Neutrophil (primary cell): ENCODE measurements at regions not wholly inside any gene's neighbourhood (a gene's known extent, or its start where the extent isn't known, plus 50 kb on each side); places are given as distances from the start of the nearest gene placed in this dataset.

ENCODE experiments used
- H3K27ac ChIP-seq: fragments of 200-600 bp; sonication (generic); 2 replicates; pipeline ENCODE4 v1.5.1; 2016; ENCODE audit warnings: mild to moderate bottlenecking, moderate library complexity
- H3K27me3 ChIP-seq: fragments of 200-600 bp; sonication (generic); 2 replicates; pipeline ENCODE4 v1.6.0; 2016; ENCODE audit warnings: mild to moderate bottlenecking
- H3K36me3 ChIP-seq: fragments of 200-600 bp; sonication (generic); 2 replicates; pipeline ENCODE4 v1.5.1; 2017
- H3K4me1 ChIP-seq, 2 experiments: fragments of 200-600 bp in 1 of 2; sonication (generic) in 1 of 2; 1 replicate in 1 of 2; 2 replicates in 1 of 2; pipeline versions ENCODE4 v1.5.1 to v1.6.1; 2013 to 2016; ENCODE audit warnings: low read depth in 1 of 2, low read length in 1 of 2, mild to moderate bottlenecking in 1 of 2, moderate library complexity in 1 of 2; ENCODE audit not compliant: control insufficient read depth in 1 of 2, insufficient read depth in 1 of 2
- H3K4me3 ChIP-seq, 2 experiments: fragments of 200-600 bp in 1 of 2; sonication (generic) in 1 of 2; 1 replicate in 1 of 2; 2 replicates in 1 of 2; pipeline ENCODE4 v1.5.1; 2013 to 2016; ENCODE audit warnings: low read depth in 1 of 2, low read length in 1 of 2, mild to moderate bottlenecking in 1 of 2, moderate library complexity in 1 of 2
- H3K9me3 ChIP-seq: fragments of 200-600 bp; sonication (generic); 2 replicates; pipeline ENCODE4 v1.5.1; 2016
- CTCF ChIP-seq: fragments of 200-600 bp; sonication (generic); IDR thresholded peaks from 2 replicates; pipeline ENCODE4 v1.5.1; 2016; ENCODE audit warnings: antibody characterized with exemption

- H3K36me3 ChIP-seq = no peaks in the 10 kb centered on the region
Observed at GRCh38 chr2:59540864-59541263, 1012.6 kb downstream of the BCL11A start.

GRCh38 chr2:59538398-59538911 is 1015.0 kb downstream of the BCL11A start:
- Histone ChIP-seq H3K4me3 (no peak overlapping the region), H3K4me1 (no peaks in the 10 kb centered on the region), H3K36me3 (no peaks in the 10 kb centered on the region), H3K27me3 (no peaks in the 10 kb centered on the region), H3K27ac (no peak overlapping the region), H3K9me3 (no peaks in the 10 kb centered on the region)
- TF ChIP-seq CTCF = no peak

More at GRCh38 chr2:59540864-59541263, 1012.6 kb downstream of the BCL11A start:
- Histone ChIP-seq H3K27me3 (no peaks in the 10 kb centered on the region), H3K9me3 (no peaks in the 10 kb centered on the region), H3K27ac (no peak overlapping the region), H3K4me3 (no peak overlapping the region), H3K4me1 (no peaks in the 10 kb centered on the region)
- no peak for TF ChIP-seq CTCF

GRCh38 chr2:59532808-59533207 is 1020.6 kb downstream of the BCL11A start:
- no peaks in the 10 kb centered on the region for H3K27me3 ChIP-seq

GRCh38 chr2:59530258-59530657 is 1023.2 kb downstream of the BCL11A start:
- Histone ChIP-seq H3K9me3 (no peaks in the 10 kb centered on the region), H3K36me3 (no peaks in the 10 kb centered on the region), H3K27ac (no peak overlapping the region), H3K4me3 (no peak overlapping the region), H3K27me3 (no peaks in the 10 kb centered on the region), H3K4me1 (no peaks in the 10 kb centered on the region)
- TF ChIP-seq CTCF = no peak

More at GRCh38 chr2:59532808-59533207, 1020.6 kb downstream of the BCL11A start:
- H3K36me3 ChIP-seq = no peaks in the 10 kb centered on the region
- no peak for TF ChIP-seq CTCF
- H3K27ac ChIP-seq = no peak overlapping the region
- no peak overlapping the region for H3K4me3 ChIP-seq
- no peaks in the 10 kb centered on the region for H3K4me1 ChIP-seq
- no peaks in the 10 kb centered on the region for H3K9me3 ChIP-seq

- H3K9me3 ChIP-seq = no peaks in the 10 kb centered on the region
- H3K27me3 ChIP-seq = no peaks in the 10 kb centered on the region
- H3K27ac ChIP-seq = no peak overlapping the region
- TF ChIP-seq CTCF = no peak
- no peak overlapping the region for H3K4me3 ChIP-seq
- no peaks in the 10 kb centered on the region for H3K4me1 ChIP-seq
- H3K36me3 ChIP-seq = no peaks in the 10 kb centered on the region
Observed at GRCh38 chr2:59529726-59530125, 1023.7 kb downstream of the BCL11A start.

- no peaks in the 10 kb centered on the region for H3K4me1 ChIP-seq
- no peak overlapping the region for H3K4me3 ChIP-seq
- no peak overlapping the region for H3K27ac ChIP-seq
- no peaks in the 10 kb centered on the region for H3K27me3 ChIP-seq
- H3K9me3 ChIP-seq = no peaks in the 10 kb centered on the region
- TF ChIP-seq CTCF = no peak
- no peaks in the 10 kb centered on the region for H3K36me3 ChIP-seq
Observed at GRCh38 chr2:59528525-59528924, 1024.9 kb downstream of the BCL11A start.
